GM18511 (cell line): ENCODE measurements at regions not wholly inside any gene's neighbourhood (a gene's known extent, or its start where the extent isn't known, plus 50 kb on each side); places are given as distances from the start of the nearest gene placed in this dataset.
"Not testable (repeated sequence)": the region's sequence is repeated elsewhere in the genome, so short reads cannot be mapped to it uniquely, and the experiment has no call there.

Experiments
- ATAC-seq: cut with Tn5 transposase; IDR thresholded peaks from one replicate; pipeline ENCODE4 v1.9.1; 2021; ENCODE audit warnings: mild to moderate bottlenecking, moderate library complexity; ENCODE audit not compliant: unreplicated experiment

GRCh38 chr12:29899212-29899931 is 115.6 kb upstream of the TMTC1 start:
- no peak for ATAC-seq

- ATAC-seq, result no peak
These were observed 112.2 kb upstream of the TMTC1 start for GRCh38 chr12:29895966-29896365.

GRCh38 chr12:29893002-29893401 is 109.3 kb upstream of the TMTC1 start:
- ATAC-seq, result no peak

GRCh38 chr12:29891792-29892191 is 108.0 kb upstream of the TMTC1 start:
- ATAC-seq, result no peak

- no peak for ATAC-seq
These were observed 106.0 kb upstream of the TMTC1 start for GRCh38 chr12:29889737-29890136.

- no peak for ATAC-seq
These were observed 105.0 kb upstream of the TMTC1 start for GRCh38 chr12:29888777-29889176.

GRCh38 chr12:29884957-29885356 is 101.2 kb upstream of the TMTC1 start:
- not testable (repeated sequence) for ATAC-seq

GRCh38 chr12:29883941-29884554 is 100.3 kb upstream of the TMTC1 start:
- ATAC-seq, result no peak

- no peak for ATAC-seq
These were observed 99.8 kb upstream of the TMTC1 start for GRCh38 chr12:29883525-29883924.

- ATAC-seq, result no peak
These were observed 99.1 kb upstream of the TMTC1 start for GRCh38 chr12:29882846-29883245.

- ATAC-seq, result no peak
These were observed 97.2 kb upstream of the TMTC1 start for GRCh38 chr12:29880987-29881386.

- ATAC-seq, result no peak
These were observed 96.0 kb upstream of the TMTC1 start for GRCh38 chr12:29879606-29880308.

- no peak for ATAC-seq
These were observed 86.2 kb upstream of the TMTC1 start for GRCh38 chr12:29869946-29870345.

- ATAC-seq, result no peak
These were observed 84.1 kb upstream of the TMTC1 start for GRCh38 chr12:29867823-29868222.

- ATAC-seq, result no peak
These were observed 79.9 kb upstream of the TMTC1 start for GRCh38 chr12:29863665-29864064.

GRCh38 chr12:29858270-29858786 is 74.6 kb upstream of the TMTC1 start:
- ATAC-seq, result no peak

- no peak for ATAC-seq
These were observed 63.5 kb upstream of the TMTC1 start for GRCh38 chr12:29847246-29847645.

GRCh38 chr12:29844667-29845066 is 60.9 kb upstream of the TMTC1 start:
- no peak for ATAC-seq

- no peak for ATAC-seq
These were observed 59.3 kb upstream of the TMTC1 start for GRCh38 chr12:29843036-29843435.

GRCh38 chr12:29838768-29839167 is 55.0 kb upstream of the TMTC1 start:
- ATAC-seq, result no peak
